ENCODE measurements at regions not wholly inside any gene's neighbourhood (a gene's known extent, or its start where the extent isn't known, plus 50 kb on each side); places are given as distances from the start of the nearest gene placed in this dataset.

DNA sequence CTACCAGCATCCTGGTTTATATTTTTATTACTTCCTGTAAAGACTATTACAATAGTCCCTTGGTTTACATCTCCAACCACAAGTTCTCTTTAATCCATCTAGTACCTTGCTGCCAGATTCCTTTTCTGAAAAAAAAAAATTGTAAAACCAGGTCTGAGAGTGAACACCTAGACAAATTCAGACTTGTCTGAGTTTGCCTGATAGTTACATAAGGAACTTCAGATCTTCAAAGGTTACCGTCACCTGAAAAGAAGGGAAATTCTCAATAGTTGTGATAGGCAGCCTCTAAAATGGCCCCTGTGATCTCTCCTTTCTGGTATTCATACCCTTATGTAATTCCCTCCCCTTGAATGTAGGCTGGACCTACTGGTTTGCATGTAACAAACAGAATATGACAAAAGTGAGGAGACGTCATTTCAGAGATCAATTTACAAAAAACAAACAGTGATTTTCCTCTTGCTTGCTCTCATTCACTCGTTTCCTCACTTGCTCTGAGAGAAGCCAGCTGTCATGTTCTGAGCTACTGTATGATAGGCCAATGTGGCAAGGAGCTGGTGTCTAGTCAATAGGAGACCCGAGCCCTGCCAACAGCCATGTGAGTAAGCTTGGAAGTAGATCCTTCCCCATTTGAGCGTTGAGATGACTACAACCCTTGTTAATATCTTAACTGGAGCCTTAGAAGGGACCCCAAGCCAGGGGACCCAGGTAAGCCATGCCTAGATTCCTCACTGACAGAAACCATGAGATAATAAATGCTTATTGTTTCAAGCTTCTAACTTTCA, 110.9 kb upstream of the LSM8 start:
- H3K4me2 ChIP-seq (ENCODE audit: low read length), result no peak overlapping the region
- H3K27ac ChIP-seq (ENCODE audit: low read depth, low read length), result no peak overlapping the region
- no peaks in the 10 kb centered on the region for H3K9me3 ChIP-seq (ENCODE audit: control insufficient read depth, insufficient read depth, low read length)
- H3K79me2 ChIP-seq (ENCODE audit: control insufficient read depth, low read length), result no peaks in the 10 kb centered on the region
- H3K4me1 ChIP-seq (ENCODE audit: control insufficient read depth, low read length), result no peaks in the 10 kb centered on the region
- H3K27me3 ChIP-seq (ENCODE audit: control insufficient read depth, low read length), result no peaks in the 10 kb centered on the region
- no peaks in the 10 kb centered on the region for H3K9me2 ChIP-seq (replicated peaks; ENCODE audit: control insufficient read depth, low read length)
- no peaks in the 10 kb centered on the region for H3F3A ChIP-seq (ENCODE audit: control insufficient read depth, insufficient read depth)
- H4K20me1 ChIP-seq (ENCODE audit: control insufficient read depth, insufficient read depth, low read depth, low read length), result no peaks in the 10 kb centered on the region
- TF ChIP-seq EZH2phosphoT487 (IDR thresholded peaks at IDR 0.05; ENCODE audit: borderline replicate concordance, low read length), result no peak
- TF ChIP-seq, protein P1, sequence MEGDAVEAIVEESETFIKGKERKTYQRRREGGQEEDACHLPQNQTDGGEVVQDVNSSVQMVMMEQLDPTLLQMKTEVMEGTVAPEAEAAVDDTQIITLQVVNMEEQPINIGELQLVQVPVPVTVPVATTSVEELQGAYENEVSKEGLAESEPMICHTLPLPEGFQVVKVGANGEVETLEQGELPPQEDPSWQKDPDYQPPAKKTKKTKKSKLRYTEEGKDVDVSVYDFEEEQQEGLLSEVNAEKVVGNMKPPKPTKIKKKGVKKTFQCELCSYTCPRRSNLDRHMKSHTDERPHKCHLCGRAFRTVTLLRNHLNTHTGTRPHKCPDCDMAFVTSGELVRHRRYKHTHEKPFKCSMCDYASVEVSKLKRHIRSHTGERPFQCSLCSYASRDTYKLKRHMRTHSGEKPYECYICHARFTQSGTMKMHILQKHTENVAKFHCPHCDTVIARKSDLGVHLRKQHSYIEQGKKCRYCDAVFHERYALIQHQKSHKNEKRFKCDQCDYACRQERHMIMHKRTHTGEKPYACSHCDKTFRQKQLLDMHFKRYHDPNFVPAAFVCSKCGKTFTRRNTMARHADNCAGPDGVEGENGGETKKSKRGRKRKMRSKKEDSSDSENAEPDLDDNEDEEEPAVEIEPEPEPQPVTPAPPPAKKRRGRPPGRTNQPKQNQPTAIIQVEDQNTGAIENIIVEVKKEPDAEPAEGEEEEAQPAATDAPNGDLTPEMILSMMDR (IDR thresholded peaks at IDR 0.05; ENCODE audit: low read depth, low read length, poor library complexity, severe bottlenecking), result no peak
- H3K36me3 ChIP-seq (ENCODE audit: control insufficient read depth, low read length), result no peaks in the 10 kb centered on the region
- H3K4me3 ChIP-seq (ENCODE audit: low read length), result no peak overlapping the region

DNA sequence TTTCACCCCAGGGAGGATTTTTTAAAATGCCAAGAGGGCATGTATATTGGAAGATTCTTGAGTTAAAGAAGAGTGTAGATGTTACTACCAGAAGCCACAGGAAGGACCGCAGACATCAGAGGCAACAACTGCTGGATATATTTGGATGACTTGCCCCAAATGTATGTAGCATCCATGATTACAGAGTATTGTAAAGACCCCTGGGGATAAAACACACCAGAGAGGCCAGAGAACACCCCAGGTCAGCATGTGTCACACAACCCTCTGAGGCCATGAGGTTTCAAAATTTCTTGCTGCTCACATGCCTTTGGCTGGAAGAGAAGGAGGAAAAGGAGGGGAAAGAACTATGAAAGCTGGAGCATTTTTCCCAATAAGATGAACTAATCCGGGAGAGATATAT, 108.0 kb upstream of the LSM8 start:
- TF ChIP-seq, protein P1 (IDR thresholded peaks at IDR 0.05; ENCODE audit: low read depth, low read length, poor library complexity, severe bottlenecking), result no peak
- TF ChIP-seq EZH2phosphoT487 (IDR thresholded peaks at IDR 0.05; ENCODE audit: borderline replicate concordance, low read length), result no peak
- H3K4me1 ChIP-seq (ENCODE audit: control insufficient read depth, low read length), result no peaks in the 10 kb centered on the region
- no peaks in the 10 kb centered on the region for H3F3A ChIP-seq (ENCODE audit: control insufficient read depth, insufficient read depth)
- H3K9me3 ChIP-seq (ENCODE audit: control insufficient read depth, insufficient read depth, low read length), result no peaks in the 10 kb centered on the region
- H4K20me1 ChIP-seq (ENCODE audit: control insufficient read depth, insufficient read depth, low read depth, low read length), result no peaks in the 10 kb centered on the region
- no peak overlapping the region for H3K4me3 ChIP-seq (ENCODE audit: low read length)
- no peaks in the 10 kb centered on the region for H3K9me2 ChIP-seq (replicated peaks; ENCODE audit: control insufficient read depth, low read length)
- H3K27ac ChIP-seq (ENCODE audit: low read depth, low read length), result no peak overlapping the region
- H3K4me2 ChIP-seq (ENCODE audit: low read length), result no peak overlapping the region
- no peaks in the 10 kb centered on the region for H3K36me3 ChIP-seq (ENCODE audit: control insufficient read depth, low read length)
- no peaks in the 10 kb centered on the region for H3K79me2 ChIP-seq (ENCODE audit: control insufficient read depth, low read length)
- H3K27me3 ChIP-seq (ENCODE audit: control insufficient read depth, low read length), result no peaks in the 10 kb centered on the region

DNA sequence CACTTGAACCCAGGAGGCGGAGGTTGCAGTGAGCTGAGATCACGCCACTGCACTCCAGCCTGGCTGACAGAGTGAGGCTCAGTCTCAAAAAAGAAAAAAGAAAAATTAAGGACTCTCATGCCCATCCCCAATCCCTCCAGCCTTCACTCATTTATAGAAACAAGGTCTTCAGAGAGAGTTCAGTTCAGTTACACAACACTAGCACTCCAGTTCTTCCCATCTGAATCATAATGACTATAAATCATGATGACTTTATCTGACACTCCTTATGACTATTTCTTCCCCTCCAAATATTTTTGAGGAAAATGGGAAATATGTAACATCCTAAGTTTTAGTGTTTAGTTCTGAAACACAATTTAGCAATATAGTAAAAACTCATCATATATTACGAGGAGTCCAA, 107.4 kb upstream of the LSM8 start:
- H3K79me2 ChIP-seq (ENCODE audit: control insufficient read depth, low read length), result no peaks in the 10 kb centered on the region
- no peaks in the 10 kb centered on the region for H3K9me3 ChIP-seq (ENCODE audit: control insufficient read depth, insufficient read depth, low read length)
- H3K36me3 ChIP-seq (ENCODE audit: control insufficient read depth, low read length), result no peaks in the 10 kb centered on the region
- TF ChIP-seq EZH2phosphoT487 (IDR thresholded peaks at IDR 0.05; ENCODE audit: borderline replicate concordance, low read length), result no peak
- TF ChIP-seq, protein P1 (IDR thresholded peaks at IDR 0.05; ENCODE audit: low read depth, low read length, poor library complexity, severe bottlenecking), result no peak
- no peak overlapping the region for H3K4me3 ChIP-seq (ENCODE audit: low read length)
- no peak overlapping the region for H3K27ac ChIP-seq (ENCODE audit: low read depth, low read length)
- no peaks in the 10 kb centered on the region for H3K4me1 ChIP-seq (ENCODE audit: control insufficient read depth, low read length)
- H3K27me3 ChIP-seq (ENCODE audit: control insufficient read depth, low read length), result no peaks in the 10 kb centered on the region
- no peaks in the 10 kb centered on the region for H4K20me1 ChIP-seq (ENCODE audit: control insufficient read depth, insufficient read depth, low read depth, low read length)
- no peak overlapping the region for H3K4me2 ChIP-seq (ENCODE audit: low read length)
- no peaks in the 10 kb centered on the region for H3F3A ChIP-seq (ENCODE audit: control insufficient read depth, insufficient read depth)
- H3K9me2 ChIP-seq (replicated peaks; ENCODE audit: control insufficient read depth, low read length), result no peaks in the 10 kb centered on the region
